ENCODE measurements at regions not wholly inside any gene's neighbourhood (a gene's known extent, or its start where the extent isn't known, plus 50 kb on each side); places are given as distances from the start of the nearest gene placed in this dataset.

DNA sequence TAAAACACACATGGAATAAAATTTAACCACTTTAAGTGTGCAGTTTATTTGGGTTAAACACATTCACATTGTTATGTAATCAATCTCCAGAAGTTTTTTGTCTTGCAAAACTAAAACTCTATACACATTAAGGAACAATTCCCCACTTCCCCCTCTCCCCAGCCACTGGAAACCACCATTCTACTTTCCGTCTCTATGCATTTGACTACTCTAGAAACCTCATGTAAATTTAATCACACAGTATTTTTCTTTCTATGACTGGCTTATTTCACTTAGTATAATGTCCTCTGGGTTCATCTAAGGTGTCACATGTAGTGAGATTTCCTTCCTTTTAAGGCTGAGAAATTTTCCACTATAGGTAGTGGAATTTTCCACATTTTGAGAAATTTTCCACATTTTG lies 568.7 kb upstream of the UBE2E2 start:
- Histone ChIP-seq H3K4me3 (ENCODE audit: low read depth, low read length) (no peak overlapping the region), H3K4me1 (no peaks in the 10 kb centered on the region), H3K9me3 (no peaks in the 10 kb centered on the region), H3K27me3 (replicated peaks; ENCODE audit: control insufficient read depth, insufficient read depth, low read length) (no peaks in the 10 kb centered on the region), H3K36me3 (ENCODE audit: control insufficient read depth, insufficient read depth, low read length) (no peaks in the 10 kb centered on the region)
- CTCF ChIA-PET: no interaction called here
- Mint-ChIP-seq H3K4me3 (ENCODE audit: unreplicated experiment) (no peak overlapping the region), H3K9me3 (ENCODE audit: unreplicated experiment) (no peaks in the 10 kb centered on the region), H3K36me3 (ENCODE audit: insufficient read depth, unreplicated experiment) (no peaks in the 10 kb centered on the region), H3K27me3 (ENCODE audit: insufficient read depth, unreplicated experiment) (no peaks in the 10 kb centered on the region), H3K4me1 (ENCODE audit: low read depth, unreplicated experiment) (no peaks in the 10 kb centered on the region), H3K27ac (ENCODE audit: unreplicated experiment) (no peak overlapping the region)
- no TSS peak for BruUV-seq (replicated peaks)
- intact Hi-C loops (cut with micrococcal nuclease; ENCODE audit: unreplicated experiment): no loop called here
- POLR2A ChIA-PET: no interaction called here
- TF ChIP-seq, protein P1, sequence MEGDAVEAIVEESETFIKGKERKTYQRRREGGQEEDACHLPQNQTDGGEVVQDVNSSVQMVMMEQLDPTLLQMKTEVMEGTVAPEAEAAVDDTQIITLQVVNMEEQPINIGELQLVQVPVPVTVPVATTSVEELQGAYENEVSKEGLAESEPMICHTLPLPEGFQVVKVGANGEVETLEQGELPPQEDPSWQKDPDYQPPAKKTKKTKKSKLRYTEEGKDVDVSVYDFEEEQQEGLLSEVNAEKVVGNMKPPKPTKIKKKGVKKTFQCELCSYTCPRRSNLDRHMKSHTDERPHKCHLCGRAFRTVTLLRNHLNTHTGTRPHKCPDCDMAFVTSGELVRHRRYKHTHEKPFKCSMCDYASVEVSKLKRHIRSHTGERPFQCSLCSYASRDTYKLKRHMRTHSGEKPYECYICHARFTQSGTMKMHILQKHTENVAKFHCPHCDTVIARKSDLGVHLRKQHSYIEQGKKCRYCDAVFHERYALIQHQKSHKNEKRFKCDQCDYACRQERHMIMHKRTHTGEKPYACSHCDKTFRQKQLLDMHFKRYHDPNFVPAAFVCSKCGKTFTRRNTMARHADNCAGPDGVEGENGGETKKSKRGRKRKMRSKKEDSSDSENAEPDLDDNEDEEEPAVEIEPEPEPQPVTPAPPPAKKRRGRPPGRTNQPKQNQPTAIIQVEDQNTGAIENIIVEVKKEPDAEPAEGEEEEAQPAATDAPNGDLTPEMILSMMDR (IDR thresholded peaks at IDR 0.05; ENCODE audit: insufficient read depth in 1 of 2, low read depth in 1 of 2, low read length in 1 of 2, severe bottlenecking in 1 of 2, unreplicated experiment in 1 of 2): no peak
- DNase-seq: no peak

DNA sequence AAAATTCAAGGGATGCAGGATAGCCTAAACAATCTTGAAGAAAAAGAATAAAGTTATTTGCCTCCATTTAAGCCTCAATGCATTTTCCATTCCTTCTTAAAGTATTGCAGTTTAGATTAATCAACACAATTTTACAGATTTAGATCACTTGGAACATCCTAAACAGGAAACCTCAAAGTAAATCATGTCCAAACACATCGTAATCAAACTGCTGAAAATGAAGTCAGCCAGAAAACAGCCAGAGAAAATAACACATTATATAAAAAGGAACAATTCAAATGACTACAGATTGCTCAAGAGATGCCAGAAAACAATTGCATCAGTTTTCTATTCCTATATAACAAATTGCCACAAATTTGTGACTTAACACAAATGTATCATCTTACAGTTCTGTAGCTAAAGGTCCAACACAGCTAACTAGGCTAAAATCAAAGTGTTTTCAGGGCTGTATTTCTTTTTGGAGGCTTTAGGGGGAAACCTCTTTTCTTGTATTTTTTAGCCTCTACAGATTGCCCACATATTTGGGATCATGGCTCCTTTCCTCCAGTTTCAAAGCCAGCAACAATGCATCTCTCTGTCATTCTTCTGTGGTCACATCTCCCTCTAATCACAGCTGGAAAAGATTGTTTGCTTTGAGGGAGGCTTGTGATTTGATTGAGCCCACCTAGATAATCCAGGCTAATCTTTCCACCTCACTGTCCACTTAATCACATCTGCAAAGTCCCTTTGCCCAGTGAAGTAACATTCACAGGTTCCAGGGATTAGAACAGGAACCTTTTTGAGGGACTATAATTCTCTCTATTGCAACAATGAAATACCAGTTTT lies 543.3 kb upstream of the UBE2E2 start:
- H3K9me3 ChIP-seq: no peaks in the 10 kb centered on the region
- POLR2A ChIA-PET: no interaction called here
- DNase-seq: no peak
- H3K4me3 ChIP-seq (ENCODE audit: low read depth, low read length): no peak overlapping the region
- CTCF ChIA-PET: no interaction called here
- TF ChIP-seq, protein P1 (IDR thresholded peaks at IDR 0.05; ENCODE audit: insufficient read depth in 1 of 2, low read depth in 1 of 2, low read length in 1 of 2, severe bottlenecking in 1 of 2, unreplicated experiment in 1 of 2): no peak
- no peaks in the 10 kb centered on the region for H3K27me3 ChIP-seq (replicated peaks; ENCODE audit: control insufficient read depth, insufficient read depth, low read length)
- Mint-ChIP-seq H3K36me3 (ENCODE audit: insufficient read depth, unreplicated experiment) (no peaks in the 10 kb centered on the region), H3K27ac (ENCODE audit: unreplicated experiment) (no peak overlapping the region), H3K9me3 (ENCODE audit: unreplicated experiment) (no peaks in the 10 kb centered on the region), H3K4me3 (ENCODE audit: unreplicated experiment) (no peak overlapping the region), H3K4me1 (ENCODE audit: low read depth, unreplicated experiment) (no peaks in the 10 kb centered on the region), H3K27me3 (ENCODE audit: insufficient read depth, unreplicated experiment) (peaks cover 2% of the 10 kb centered on the region)
- BruUV-seq (replicated peaks): no TSS peak
- intact Hi-C loops (cut with micrococcal nuclease; ENCODE audit: unreplicated experiment): no loop called here
- H3K36me3 ChIP-seq (ENCODE audit: control insufficient read depth, insufficient read depth, low read length): no peaks in the 10 kb centered on the region
- H3K4me1 ChIP-seq: no peaks in the 10 kb centered on the region

DNA sequence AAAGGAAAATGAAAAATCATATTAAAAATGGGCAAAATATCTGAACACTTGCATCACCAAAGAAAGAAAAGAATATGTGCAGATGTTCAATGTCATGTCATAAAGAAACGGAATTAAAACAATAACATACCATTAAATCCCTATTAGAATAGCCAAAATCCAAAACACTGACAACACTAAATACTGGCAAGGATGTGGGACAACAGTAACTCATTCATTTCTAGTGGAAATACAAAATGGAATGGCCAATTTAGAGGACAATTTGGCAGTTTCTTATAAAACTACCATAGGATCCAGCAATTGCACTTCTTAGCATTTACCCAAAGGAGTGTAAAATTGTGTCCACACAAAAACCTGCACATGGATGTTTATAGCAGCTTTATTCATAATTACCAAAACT lies 542.5 kb upstream of the UBE2E2 start:
- ChIA-PET CTCF (no interaction called here), POLR2A (no interaction called here)
- Histone ChIP-seq H3K36me3 (ENCODE audit: control insufficient read depth, insufficient read depth, low read length) (no peaks in the 10 kb centered on the region), H3K9me3 (no peaks in the 10 kb centered on the region), H3K4me3 (ENCODE audit: low read depth, low read length) (no peak overlapping the region), H3K27me3 (replicated peaks; ENCODE audit: control insufficient read depth, insufficient read depth, low read length) (no peaks in the 10 kb centered on the region), H3K4me1 (no peaks in the 10 kb centered on the region)
- no peak for DNase-seq
- Mint-ChIP-seq H3K9me3 (ENCODE audit: unreplicated experiment) (no peaks in the 10 kb centered on the region), H3K27ac (ENCODE audit: unreplicated experiment) (no peak overlapping the region), H3K27me3 (ENCODE audit: insufficient read depth, unreplicated experiment) (peaks cover 2% of the 10 kb centered on the region), H3K4me1 (ENCODE audit: low read depth, unreplicated experiment) (no peaks in the 10 kb centered on the region), H3K36me3 (ENCODE audit: insufficient read depth, unreplicated experiment) (no peaks in the 10 kb centered on the region), H3K4me3 (ENCODE audit: unreplicated experiment) (no peak overlapping the region)
- TF ChIP-seq, protein P1 (IDR thresholded peaks at IDR 0.05; ENCODE audit: insufficient read depth in 1 of 2, low read depth in 1 of 2, low read length in 1 of 2, severe bottlenecking in 1 of 2, unreplicated experiment in 1 of 2): no peak
- intact Hi-C loops (cut with micrococcal nuclease; ENCODE audit: unreplicated experiment): no loop called here
- no TSS peak for BruUV-seq (replicated peaks)

Data from Caco-2 (cell line).